HG03196 (cell line): ENCODE measurements at regions not wholly inside any gene's neighbourhood (a gene's known extent, or its start where the extent isn't known, plus 50 kb on each side); places are given as distances from the start of the nearest gene placed in this dataset.

Experiments used
- ATAC-seq: cut with Tn5 transposase; IDR thresholded peaks from one replicate; pipeline ENCODE4 v1.9.1; 2021; ENCODE audit not compliant: unreplicated experiment

- ATAC-seq = no peak
These were observed 132.3 kb downstream of the TINAG start for GRCh38 chr6:54440549-54440948.

GRCh38 chr6:54441020-54441419 lies 132.8 kb downstream of the TINAG start:
- no peak for ATAC-seq

- ATAC-seq = no peak
These were observed 133.5 kb downstream of the TINAG start for GRCh38 chr6:54441687-54442248.

DNA sequence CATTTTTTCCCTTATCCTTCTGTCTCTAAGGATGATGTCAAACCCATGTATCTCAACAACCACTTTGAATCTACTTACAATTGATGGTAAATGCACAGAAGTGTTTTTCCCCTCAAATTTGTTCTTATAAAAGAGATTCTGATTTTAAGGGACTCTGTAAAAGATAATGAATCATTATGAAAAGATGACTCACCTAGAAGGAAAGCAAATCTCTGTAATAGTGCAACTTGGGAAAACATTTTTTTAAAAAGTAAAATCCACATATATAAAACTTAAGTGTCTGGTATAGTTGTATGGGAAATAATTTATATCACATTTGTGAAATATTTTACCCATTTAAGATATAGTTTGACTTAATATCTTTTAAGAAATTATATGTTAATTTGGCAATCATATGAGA lies 137.0 kb downstream of the TINAG start:
- no peak for ATAC-seq

- ATAC-seq = no peak
These were observed 140.4 kb downstream of the TINAG start for GRCh38 chr6:54448617-54449016.

- ATAC-seq = no peak
These were observed 143.3 kb downstream of the TINAG start for GRCh38 chr6:54451516-54451915.

DNA sequence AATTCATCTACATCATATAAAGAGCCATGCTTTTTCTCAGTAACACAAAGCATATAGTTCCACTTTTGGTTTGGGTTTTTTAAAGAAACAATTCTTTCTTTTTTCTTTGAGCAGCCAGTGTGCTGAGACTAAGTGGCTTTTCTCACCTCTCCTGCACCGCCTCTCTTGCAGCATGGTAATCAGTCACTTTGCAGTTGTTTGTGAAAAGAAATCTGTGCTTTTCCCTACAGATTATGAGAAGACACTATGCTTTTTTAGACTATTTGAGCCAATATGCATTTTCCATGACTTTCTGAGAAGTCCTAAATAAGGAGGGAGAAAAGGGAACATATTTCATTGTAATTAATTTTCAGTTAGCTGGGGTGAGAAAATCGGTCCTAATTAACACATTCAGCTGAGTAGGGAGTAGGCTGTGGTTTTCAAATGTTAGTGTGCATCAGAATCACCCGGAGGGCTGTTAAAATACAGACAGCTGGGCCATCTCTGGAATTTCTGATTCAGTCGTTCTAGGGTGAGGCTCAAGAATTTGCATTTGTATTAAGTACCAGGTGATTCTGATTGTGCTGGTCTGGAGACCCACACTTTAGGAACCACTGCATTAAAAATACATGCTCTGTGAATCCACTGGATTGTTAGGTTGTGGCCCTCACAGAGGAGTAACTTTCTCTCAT lies 155.2 kb downstream of the TINAG start:
- ATAC-seq = no peak

GRCh38 chr6:54465649-54466300 lies 157.5 kb downstream of the TINAG start:
- ATAC-seq = no peak

DNA sequence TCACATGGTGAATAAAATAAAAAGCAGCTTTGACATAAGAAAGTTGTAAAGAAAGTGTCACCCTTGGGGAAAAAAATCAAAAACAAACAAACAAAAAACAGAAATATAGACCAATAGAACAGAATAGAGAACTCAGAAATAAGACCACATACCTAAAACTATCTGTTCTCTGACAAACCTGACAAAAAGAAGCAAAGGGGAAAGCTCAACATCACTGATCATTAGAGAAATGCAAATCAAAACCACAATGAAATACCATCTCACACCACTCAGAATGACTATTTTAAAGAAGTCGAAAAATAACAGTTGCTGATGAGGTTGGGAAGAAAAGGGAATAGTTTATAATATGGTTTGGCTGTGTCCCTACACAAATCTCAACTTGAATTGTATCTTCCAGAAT lies 159.1 kb downstream of the TINAG start:
- no peak for ATAC-seq

- ATAC-seq = no peak
These were observed 165.1 kb downstream of the TINAG start for GRCh38 chr6:54473328-54473727.

- ATAC-seq = no peak
These were observed 166.7 kb downstream of the TINAG start for GRCh38 chr6:54474898-54475297.

DNA sequence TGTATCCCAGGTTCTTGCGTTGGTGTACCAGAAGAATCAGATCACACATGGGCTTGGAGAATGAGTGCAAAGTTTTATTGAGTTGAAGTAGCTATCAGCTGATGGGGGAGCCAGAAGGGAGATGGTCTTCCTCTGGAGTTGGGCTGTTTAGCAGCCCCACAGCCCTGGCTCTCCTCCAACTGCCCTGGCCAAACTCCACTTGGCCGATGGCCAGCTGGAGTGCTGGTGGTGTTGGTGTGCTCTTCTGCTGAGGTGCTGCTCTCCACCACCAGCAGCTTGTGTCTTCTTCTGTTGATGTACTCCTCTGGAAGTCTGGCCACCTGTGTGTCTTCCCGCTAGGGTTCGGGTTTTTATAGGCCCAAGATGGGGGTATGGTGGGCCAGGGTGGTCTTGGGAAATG lies 172.8 kb downstream of the TINAG start:
- no peak for ATAC-seq

DNA sequence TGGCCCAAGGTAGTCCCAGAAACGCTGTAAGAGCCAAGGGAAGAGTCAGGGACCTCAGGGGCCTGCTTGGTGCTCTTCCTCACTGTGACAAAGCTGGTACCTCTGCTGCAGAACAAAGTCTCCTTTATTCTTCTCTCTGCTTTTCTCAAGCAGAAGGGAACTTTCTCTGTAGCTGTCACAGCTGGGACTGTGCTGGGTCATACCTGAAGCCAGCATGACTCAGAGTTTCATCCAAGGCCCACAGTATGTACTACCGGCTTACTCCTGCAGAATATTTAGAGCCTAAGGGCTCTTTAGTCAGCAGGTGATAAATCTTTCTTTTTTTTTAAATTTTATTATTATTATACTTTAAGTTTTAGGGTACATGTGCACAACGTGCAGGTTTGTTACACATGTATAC lies 183.2 kb downstream of the TINAG start:
- ATAC-seq = no peak

DNA sequence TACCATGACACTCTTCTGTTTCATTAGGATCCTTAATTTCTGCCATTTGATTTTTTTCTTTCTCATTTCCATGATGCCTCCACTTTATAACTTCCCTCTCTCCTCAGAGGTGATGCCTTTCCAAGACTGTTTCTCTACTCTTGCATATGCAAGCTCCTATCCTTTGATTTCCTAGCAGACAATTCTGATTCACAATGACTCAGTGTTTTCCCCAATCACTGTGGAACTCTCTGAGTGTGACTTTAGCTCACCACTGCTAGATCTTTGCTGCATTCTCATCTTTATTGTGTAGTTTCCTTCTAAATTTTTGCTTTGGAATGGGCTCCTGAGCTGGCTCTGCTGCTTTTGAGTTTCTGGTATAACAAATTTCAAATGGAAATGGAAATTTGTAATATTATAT lies 184.9 kb downstream of the TINAG start:
- ATAC-seq = no peak

- no peak for ATAC-seq
These were observed 194.9 kb downstream of the TINAG start for GRCh38 chr6:54503144-54503543.

DNA sequence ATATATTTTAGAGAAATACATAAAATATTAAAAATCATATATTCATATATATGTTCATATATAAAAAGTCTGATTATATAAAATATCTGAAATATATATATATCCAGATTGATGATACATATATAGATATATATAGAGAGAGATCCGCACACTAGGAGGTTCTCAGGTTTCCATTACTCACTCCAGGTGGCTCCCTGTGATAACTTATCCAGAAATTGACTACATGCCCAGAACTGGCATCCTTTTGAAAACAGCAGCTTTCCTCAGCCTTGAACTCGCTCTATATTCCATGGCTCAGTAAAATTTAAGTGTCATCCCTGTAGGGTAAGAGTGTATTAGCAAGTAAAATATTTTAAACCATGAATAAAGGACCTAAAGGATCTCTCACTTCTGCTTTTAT lies 206.8 kb downstream of the TINAG start:
- no peak for ATAC-seq

DNA sequence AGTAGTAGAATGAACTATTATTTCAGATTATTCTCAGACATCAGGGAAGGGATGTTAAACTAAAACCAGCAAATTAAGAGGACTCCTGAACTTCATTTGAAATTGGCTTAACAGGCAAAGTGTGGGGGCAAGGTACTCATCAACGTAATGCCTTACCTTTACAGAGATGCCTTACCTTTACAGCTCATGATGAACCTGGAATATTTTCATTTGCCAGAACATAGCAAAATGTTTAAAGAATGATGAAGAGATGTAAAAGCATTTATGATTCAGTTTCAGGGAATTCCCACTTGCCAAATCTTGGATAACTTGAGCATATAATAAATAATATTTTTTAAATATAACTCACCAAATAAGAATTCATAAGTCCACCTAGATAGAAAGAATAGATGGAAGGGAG lies 207.5 kb downstream of the TINAG start:
- ATAC-seq = no peak

GRCh38 chr6:54516321-54516720 lies 208.1 kb downstream of the TINAG start:
- ATAC-seq = no peak

GRCh38 chr6:54519161-54519560 lies 210.9 kb downstream of the TINAG start:
- no peak for ATAC-seq

DNA sequence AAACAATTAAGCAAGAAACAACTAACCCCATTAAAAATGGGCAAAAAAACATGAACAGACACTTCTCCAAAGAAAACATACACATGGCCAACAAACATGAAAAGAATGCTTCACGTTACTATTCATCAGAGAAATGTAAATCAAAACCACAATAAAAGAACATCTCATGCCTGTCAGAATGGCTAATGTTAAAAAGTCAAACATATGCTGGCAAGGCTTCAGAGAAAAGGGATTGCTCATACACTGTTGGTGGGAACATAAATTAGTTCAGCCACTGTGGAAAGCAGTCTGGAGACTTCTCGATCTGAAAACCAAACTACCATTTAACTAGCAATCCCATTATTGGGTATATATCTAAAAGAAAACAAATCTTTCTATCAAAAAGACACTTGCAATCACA lies 217.5 kb downstream of the TINAG start:
- ATAC-seq = no peak

GRCh38 chr6:54533567-54533966 lies 225.3 kb downstream of the TINAG start:
- no peak for ATAC-seq

DNA sequence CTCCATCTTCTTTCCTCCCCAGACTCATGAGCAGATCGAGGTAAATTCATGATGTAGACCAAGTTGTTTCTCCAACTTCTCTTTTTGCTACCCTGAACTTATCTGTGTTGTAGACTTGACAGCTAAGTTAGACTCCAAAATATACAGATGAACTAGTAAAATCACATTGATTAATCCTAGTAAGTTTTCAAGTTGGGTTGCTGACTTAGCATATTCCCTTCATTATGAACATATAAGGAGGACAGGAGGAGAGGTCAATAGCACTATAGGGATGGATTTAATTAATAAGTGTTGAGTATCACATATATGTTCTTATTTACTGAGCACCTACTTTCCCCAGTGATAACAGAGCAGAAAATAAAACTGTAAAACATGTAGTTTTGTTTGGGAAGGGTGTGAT lies 227.3 kb downstream of the TINAG start:
- ATAC-seq = no peak

DNA sequence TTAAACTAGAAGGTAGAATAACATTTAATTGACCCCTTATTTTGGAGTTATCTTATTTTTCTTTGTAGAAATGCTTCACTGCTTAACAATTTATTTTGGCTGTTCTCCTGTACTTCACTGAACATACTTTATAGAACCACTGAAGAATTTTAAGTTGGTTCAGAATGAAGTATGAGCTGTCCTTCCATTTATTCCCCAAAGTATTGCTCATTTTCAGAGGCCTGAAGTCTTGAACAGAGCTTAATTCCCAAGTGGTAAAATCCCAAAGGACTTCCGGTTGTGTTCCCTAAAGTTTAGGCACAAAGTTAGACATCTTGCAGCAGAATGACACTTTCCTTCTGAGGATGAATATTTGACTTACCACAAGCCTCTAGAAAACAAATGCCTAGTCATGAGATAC lies 233.3 kb downstream of the TINAG start:
- ATAC-seq = no peak
